22Rv1 (cell line): ENCODE measurements at regions not wholly inside any gene's neighbourhood (a gene's known extent, or its start where the extent isn't known, plus 50 kb on each side); places are given as distances from the start of the nearest gene placed in this dataset.

ENCODE experiments used
- H3K27ac ChIP-seq: fragments of 450-650 bp; 2 replicates; pipeline ENCODE4 v1.5.1; 2017
- ZFX ChIP-seq: fragments of 450-650 bp; IDR thresholded peaks from 2 replicates; pipeline ENCODE4 v1.6.1; 2017; ENCODE audit warnings: antibody characterized with exemption, borderline replicate concordance
- TF ChIP-seq, protein P1 (sequence below): fragments of 450-650 bp; IDR thresholded peaks from 2 replicates; pipeline ENCODE4 v1.5.1; 2017; ENCODE audit warnings: mild to moderate bottlenecking

DNA sequence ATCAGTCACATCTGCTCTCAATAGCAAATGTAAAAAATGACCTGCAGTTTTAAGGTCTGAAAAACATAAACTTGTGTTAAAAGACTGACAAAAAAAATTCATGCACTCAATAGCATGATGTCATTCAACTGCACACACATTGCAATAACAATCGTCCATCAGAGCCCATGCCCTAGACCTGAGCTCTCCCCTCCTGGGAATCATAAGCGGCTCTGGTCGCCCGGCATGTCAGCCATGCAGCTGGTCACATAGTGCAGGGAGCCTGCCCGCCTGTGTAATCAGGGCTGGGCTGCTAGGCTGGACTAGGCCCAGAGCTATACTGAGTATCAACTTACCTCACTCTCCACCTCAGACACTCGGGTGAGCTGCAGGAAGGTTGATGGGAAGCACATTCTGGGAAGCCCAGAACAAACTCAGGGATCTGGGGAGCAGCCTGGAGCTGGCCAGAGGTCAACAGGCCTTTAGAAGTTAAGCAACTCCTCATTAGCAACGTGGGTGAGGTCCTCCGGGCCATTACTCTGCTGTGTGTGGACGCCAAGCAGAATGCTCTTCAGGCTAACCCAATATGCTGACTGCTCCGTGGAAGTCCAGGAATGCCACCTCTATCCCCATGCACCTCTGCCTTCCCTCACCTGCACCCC is 165.5 kb downstream of the TTC32 start:
- H3K27ac ChIP-seq = no peak overlapping the region
- no peak for TF ChIP-seq ZFX
- TF ChIP-seq, protein P1, sequence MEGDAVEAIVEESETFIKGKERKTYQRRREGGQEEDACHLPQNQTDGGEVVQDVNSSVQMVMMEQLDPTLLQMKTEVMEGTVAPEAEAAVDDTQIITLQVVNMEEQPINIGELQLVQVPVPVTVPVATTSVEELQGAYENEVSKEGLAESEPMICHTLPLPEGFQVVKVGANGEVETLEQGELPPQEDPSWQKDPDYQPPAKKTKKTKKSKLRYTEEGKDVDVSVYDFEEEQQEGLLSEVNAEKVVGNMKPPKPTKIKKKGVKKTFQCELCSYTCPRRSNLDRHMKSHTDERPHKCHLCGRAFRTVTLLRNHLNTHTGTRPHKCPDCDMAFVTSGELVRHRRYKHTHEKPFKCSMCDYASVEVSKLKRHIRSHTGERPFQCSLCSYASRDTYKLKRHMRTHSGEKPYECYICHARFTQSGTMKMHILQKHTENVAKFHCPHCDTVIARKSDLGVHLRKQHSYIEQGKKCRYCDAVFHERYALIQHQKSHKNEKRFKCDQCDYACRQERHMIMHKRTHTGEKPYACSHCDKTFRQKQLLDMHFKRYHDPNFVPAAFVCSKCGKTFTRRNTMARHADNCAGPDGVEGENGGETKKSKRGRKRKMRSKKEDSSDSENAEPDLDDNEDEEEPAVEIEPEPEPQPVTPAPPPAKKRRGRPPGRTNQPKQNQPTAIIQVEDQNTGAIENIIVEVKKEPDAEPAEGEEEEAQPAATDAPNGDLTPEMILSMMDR = no peak

DNA sequence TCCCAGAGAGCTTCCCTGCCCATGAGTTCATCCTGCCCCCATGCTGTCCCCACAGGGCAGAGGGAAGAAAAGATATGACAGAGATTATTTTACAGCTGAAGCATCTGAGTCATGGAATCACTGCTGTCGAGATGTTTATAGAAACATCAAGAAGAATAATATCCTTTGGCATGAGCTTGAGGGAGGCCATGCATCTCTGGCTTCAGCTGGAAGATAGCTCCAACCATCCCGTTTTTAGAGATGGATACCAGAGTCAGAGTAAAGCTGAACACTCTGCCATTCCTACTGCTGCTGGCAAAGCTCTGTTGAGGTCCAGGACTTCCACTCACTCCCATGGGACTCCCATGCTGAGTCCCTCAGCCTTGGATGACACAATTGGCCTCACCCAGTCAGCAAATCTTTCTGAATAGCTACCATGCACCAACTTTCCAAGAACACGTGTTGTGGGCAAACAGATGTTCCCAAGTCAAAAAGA is 167.8 kb downstream of the TTC32 start:
- H3K27ac ChIP-seq = no peak overlapping the region
- TF ChIP-seq, protein P1 = no peak
- no peak for TF ChIP-seq ZFX

DNA sequence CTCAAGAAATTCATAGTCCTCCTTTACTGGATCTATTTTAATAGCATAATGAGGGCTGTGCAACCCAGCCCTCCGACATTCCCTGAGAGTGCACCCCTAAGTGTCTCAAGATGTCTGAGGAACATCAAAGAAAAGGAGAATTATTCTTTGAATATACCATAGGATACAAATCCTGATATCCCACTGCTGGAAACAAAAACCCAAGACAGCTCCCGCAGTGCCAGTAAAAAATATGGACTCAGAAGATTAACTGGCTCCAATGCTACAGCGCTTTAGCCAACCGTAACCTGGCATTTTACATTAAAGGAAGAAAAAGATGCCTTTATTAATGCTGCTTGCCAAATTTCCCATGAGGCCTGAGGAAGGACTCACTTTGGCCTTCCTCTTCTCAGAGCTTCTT is 168.4 kb downstream of the TTC32 start:
- no peak overlapping the region for H3K27ac ChIP-seq

DNA sequence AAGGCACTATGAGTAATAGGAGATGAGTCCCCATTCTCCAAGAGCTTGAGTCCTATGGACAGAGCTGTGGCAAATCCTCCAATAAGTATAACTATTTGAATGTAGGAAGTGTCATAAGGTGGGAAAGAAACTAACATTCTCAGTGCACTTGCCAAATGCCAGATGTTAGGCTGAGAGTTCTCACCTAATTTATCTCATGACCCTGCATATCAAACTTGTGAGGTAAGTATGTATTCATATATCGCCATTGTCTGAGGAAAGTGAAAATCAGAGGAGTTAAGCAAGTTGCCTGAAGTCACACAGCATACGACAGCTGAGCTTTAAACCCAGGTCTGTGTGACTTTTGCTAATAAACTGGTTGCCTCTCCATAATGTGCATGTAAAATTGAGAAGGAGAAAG is 169.5 kb downstream of the TTC32 start:
- TF ChIP-seq, protein P1 = no peak
- no peak for TF ChIP-seq ZFX

More for the DNA sequence above, 168.4 kb downstream of the TTC32 start:
- TF ChIP-seq, protein P1 = no peak
- no peak for TF ChIP-seq ZFX

DNA sequence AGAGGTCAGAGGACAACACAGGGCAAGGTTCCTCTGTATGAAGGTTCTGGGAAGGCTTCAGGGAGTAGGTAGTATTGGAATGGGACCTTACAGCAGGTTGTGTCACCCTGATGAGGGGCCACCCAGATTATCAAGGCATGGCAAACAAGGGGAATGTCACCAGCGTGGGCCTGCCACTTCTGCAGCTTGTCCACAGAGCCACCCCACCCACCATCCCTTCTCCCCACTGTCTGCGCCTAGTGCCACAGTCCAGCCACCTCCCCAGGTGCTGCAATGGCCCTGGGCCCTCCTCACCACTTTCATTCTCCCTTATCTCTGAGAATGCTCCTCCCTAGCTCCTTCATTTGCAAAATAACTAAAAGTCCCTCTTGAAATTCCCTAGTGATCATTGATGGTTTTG is 170.3 kb downstream of the TTC32 start:
- no peak overlapping the region for H3K27ac ChIP-seq
- TF ChIP-seq, protein P1 = no peak

More for the DNA sequence above, 169.5 kb downstream of the TTC32 start:
- no peak overlapping the region for H3K27ac ChIP-seq

DNA sequence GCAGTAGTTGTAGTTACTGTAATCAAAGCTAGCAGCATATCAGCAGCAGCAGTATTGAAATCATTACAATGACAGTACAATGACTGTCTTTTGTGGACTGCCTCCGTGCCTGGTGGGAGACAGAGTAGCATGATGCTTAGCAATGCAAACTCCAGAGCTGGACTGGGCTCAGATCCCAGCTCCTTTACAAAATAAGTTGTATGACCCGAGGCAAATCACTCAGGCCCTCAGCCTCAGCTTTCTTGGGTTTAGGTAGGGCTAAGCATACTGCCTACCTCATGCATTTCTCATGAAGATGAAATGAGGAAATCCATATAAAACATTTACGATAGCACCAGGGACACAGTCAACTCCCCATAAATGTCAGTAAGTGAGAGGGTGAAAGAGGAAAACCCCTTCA is 170.7 kb downstream of the TTC32 start:
- H3K27ac ChIP-seq = no peak overlapping the region
- no peak for TF ChIP-seq ZFX
- TF ChIP-seq, protein P1 = no peak

DNA sequence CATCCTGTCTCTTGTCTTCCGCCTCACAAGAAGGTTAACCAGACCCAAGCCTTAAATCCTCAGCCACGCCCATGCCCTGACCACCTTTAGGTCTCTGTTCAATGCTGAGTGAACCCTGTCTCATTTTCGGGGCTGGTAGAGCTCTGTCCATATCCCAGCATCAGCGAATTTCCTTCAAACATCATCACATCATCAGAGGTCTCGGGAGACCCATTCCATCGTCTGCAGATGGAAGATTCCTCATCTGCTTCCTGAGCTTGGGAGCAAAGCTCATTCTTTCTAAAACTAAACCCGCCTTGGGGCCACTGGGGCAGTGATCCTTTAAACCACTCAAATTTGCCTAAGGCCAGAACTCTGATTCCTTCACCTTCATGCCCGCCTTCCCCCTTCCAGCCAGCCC is 173.7 kb downstream of the TTC32 start:
- TF ChIP-seq, protein P1 = no peak
- no peak for TF ChIP-seq ZFX
- no peak overlapping the region for H3K27ac ChIP-seq
